GM23338 (cell line): ENCODE measurements at regions not wholly inside any gene's neighbourhood (a gene's known extent, or its start where the extent isn't known, plus 50 kb on each side); places are given as distances from the start of the nearest gene placed in this dataset.

Experiments
- ATAC-seq: fragments of 200-7000 bp; cut with Tn5 transposase; 3 replicates; pipeline ENCODE4 v1.9.1; 2020
- DNase-seq: peaks from one replicate; pipeline ENCODE4 v3.0.0-alpha.2; 2015; ENCODE audit warnings: low spot score
- H2AFZ ChIP-seq: fragments of 200-600 bp; sonication (generic); 2 replicates; pipeline ENCODE4 v1.8.0; 2016; ENCODE audit warnings: antibody characterized with exemption, mild to moderate bottlenecking, moderate library complexity
- H3F3A ChIP-seq: fragments of 200-600 bp; sonication (generic); replicated peaks from 2 replicates; pipeline ENCODE4 v1.8.0; 2017; ENCODE audit warnings: antibody characterized with exemption, mixed run types, low read depth
- H3K27ac ChIP-seq: fragments of 200-600 bp; sonication (generic); 2 replicates; pipeline ENCODE4 v1.6.1; 2016; ENCODE audit warnings: low read depth
- H3K27me3 ChIP-seq: fragments of 200-600 bp; sonication (generic); 2 replicates; pipeline ENCODE4 v1.8.0; 2016; ENCODE audit warnings: mild to moderate bottlenecking, mixed run types, moderate library complexity; ENCODE audit not compliant: insufficient read depth
- H3K36me3 ChIP-seq: fragments of 200-600 bp; sonication (generic); 2 replicates; pipeline ENCODE4 v1.8.0; 2016; ENCODE audit warnings: mild to moderate bottlenecking; ENCODE audit not compliant: insufficient read depth
- H3K4me1 ChIP-seq: fragments of 200-600 bp; sonication (generic); 2 replicates; pipeline ENCODE4 v1.8.0; 2016; ENCODE audit warnings: mild to moderate bottlenecking, moderate library complexity; ENCODE audit not compliant: insufficient read depth
- H3K4me2 ChIP-seq: fragments of 200-600 bp; sonication (generic); 2 replicates; pipeline ENCODE4 v1.7.1; 2017; ENCODE audit warnings: mixed run types
- H3K4me3 ChIP-seq: fragments of 200-600 bp; sonication (generic); 2 replicates; pipeline ENCODE4 v1.6.1; 2016; ENCODE audit warnings: mixed run types
- H3K79me2 ChIP-seq: fragments of 200-600 bp; sonication (generic); replicated peaks from 2 replicates; pipeline ENCODE4 v1.8.0; 2017; ENCODE audit warnings: mild to moderate bottlenecking; ENCODE audit not compliant: insufficient read depth
- H3K9me2 ChIP-seq: fragments of 200-600 bp; sonication (generic); 2 replicates; pipeline ENCODE4 v1.8.0; 2017; ENCODE audit not compliant: insufficient read depth
- H4K20me1 ChIP-seq: fragments of 200-600 bp; sonication (generic); replicated peaks from 2 replicates; pipeline ENCODE4 v1.8.0; 2017; ENCODE audit warnings: mild to moderate bottlenecking; ENCODE audit not compliant: insufficient read depth
- H3K27ac Mint-ChIP-seq: 2 replicates; pipeline ENCODE4 v1.8.0; 2020; ENCODE audit warnings: inconsistent platforms, mild to moderate bottlenecking, moderate library complexity, mixed read lengths
- H3K27me3 Mint-ChIP-seq: 3 replicates; pipeline ENCODE4 v1.8.0; 2022; ENCODE audit warnings: low read depth, mild to moderate bottlenecking, moderate library complexity, mixed read lengths, inconsistent platforms; ENCODE audit not compliant: insufficient read depth, poor library complexity
- H3K36me3 Mint-ChIP-seq: 3 replicates; pipeline ENCODE4 v1.8.0; 2021; ENCODE audit warnings: low read depth, mild to moderate bottlenecking, inconsistent platforms, moderate library complexity, mixed read lengths
- H3K4me1 Mint-ChIP-seq: 3 replicates; pipeline ENCODE4 v1.8.0; 2020; ENCODE audit warnings: mild to moderate bottlenecking, inconsistent platforms, mixed read lengths
- H3K4me3 Mint-ChIP-seq: 3 replicates; pipeline ENCODE4 v1.8.0; 2021; ENCODE audit warnings: moderate library complexity, mild to moderate bottlenecking, inconsistent platforms, mixed read lengths
- H3K9me3 Mint-ChIP-seq: 3 replicates; pipeline ENCODE4 v1.8.0; 2020; ENCODE audit warnings: moderate library complexity, mild to moderate bottlenecking, inconsistent platforms, mixed read lengths
- CREB1 ChIP-seq: fragments of 250-450 bp; sonication (Bioruptor Pico); IDR thresholded peaks from 2 replicates; pipeline ENCODE4 v1.5.0; 2020; ENCODE audit warnings: low read depth, mild to moderate bottlenecking, moderate library complexity
- EZH2 ChIP-seq: fragments of 200-600 bp; sonication (generic); IDR thresholded peaks from one replicate; pipeline ENCODE4 v1.8.0; 2017; ENCODE audit warnings: antibody characterized with exemption, mild to moderate bottlenecking, low read depth; ENCODE audit not compliant: unreplicated experiment
- EZH2phosphoT487 ChIP-seq: fragments of 200-600 bp; sonication (generic); IDR thresholded peaks from one replicate; pipeline ENCODE4 v1.8.1; 2018; ENCODE audit warnings: antibody characterized with exemption; ENCODE audit not compliant: unreplicated experiment
- JUNB ChIP-seq: IDR thresholded peaks from one replicate; pipeline ENCODE4 v1.6.1; 2016; ENCODE audit warnings: antibody characterized with exemption; ENCODE audit not compliant: unreplicated experiment
- NANOG ChIP-seq: IDR thresholded peaks from 2 replicates; pipeline ENCODE4 v1.6.1; 2016; ENCODE audit warnings: antibody characterized with exemption, borderline replicate concordance
- POLR2AphosphoS5 ChIP-seq: IDR thresholded peaks from 2 replicates; pipeline ENCODE4 v1.6.1; 2016; ENCODE audit warnings: antibody characterized with exemption, low read depth
- STAT1 ChIP-seq: IDR thresholded peaks from one replicate; pipeline ENCODE4 v1.6.1; 2016; ENCODE audit warnings: antibody characterized with exemption; ENCODE audit not compliant: unreplicated experiment
- ZNF114 ChIP-seq: fragments of 250-450 bp; sonication (Bioruptor Pico); IDR thresholded peaks from 2 replicates; pipeline ENCODE4 v1.5.0; 2020; ENCODE audit warnings: mild to moderate bottlenecking, moderate library complexity
- ZNF331 ChIP-seq: fragments of 250-450 bp; sonication (Bioruptor Pico); IDR thresholded peaks from 2 replicates; pipeline ENCODE4 v1.5.0; 2020; ENCODE audit warnings: low read depth, mild to moderate bottlenecking, moderate library complexity
- TF ChIP-seq, protein P1 (sequence below), 2 experiments: fragments of 200-600 bp in 1 of 2; sonication (generic) in 1 of 2; conservative IDR thresholded peaks; 2 replicates each; pipeline versions ENCODE4 v1.5.1 to v1.6.1; 2016 to 2017; ENCODE audit warnings: antibody characterized with exemption in 2 of 2, low read depth in 2 of 2, mild to moderate bottlenecking in 2 of 2, moderate library complexity in 1 of 2
- TF ChIP-seq, protein P2 (sequence below): IDR thresholded peaks from 2 replicates; pipeline ENCODE4 v1.6.1; 2016; ENCODE audit warnings: antibody characterized with exemption
- TF ChIP-seq, protein P3 (sequence below): fragments of 250-450 bp; sonication (Bioruptor Pico); IDR thresholded peaks from 2 replicates; pipeline ENCODE4 v1.5.0; 2020; ENCODE audit warnings: mild to moderate bottlenecking, moderate library complexity
- TF ChIP-seq, protein P4 (sequence below): IDR thresholded peaks from one replicate; pipeline ENCODE4 v1.6.1; 2018; ENCODE audit warnings: antibody characterized with exemption; ENCODE audit not compliant: unreplicated experiment

DNA sequence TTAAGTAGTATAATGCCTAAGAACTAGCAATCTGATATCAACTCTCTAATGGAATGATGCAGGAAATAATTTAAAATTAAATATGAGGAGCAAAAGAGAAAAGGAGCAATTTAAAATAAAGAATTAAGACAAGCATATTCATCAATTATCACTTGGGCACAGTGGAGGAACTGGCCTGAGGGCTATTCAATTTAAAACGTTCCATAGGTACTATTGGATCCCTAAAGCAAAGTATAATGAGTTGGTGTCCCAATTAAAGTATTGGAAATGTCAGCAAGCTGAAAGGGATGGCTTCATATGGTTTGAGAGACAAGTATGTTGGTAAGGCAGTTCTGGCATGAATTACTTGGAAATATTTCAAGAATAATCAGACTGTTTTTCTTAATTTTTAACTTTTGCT, 2064.1 kb upstream of the TENM3 start:
- no peaks in the 10 kb centered on the region for H3K36me3 Mint-ChIP-seq
- no peak overlapping the region for H3K4me3 Mint-ChIP-seq
- no peaks in the 10 kb centered on the region for H3K4me1 Mint-ChIP-seq
- Histone ChIP-seq H3K36me3 (no peaks in the 10 kb centered on the region), H3K79me2 (no peaks in the 10 kb centered on the region), H3K9me2 (no peaks in the 10 kb centered on the region), H2AFZ (no peak overlapping the region), H3K4me2 (no peak overlapping the region), H3F3A (no peaks in the 10 kb centered on the region), H3K27me3 (no peaks in the 10 kb centered on the region), H3K4me3 (no peak overlapping the region), H3K4me1 (peaks cover 6% of the 10 kb centered on the region; the same call in 1 of the 2 replicates), H4K20me1 (no peaks in the 10 kb centered on the region), H3K27ac (no peak overlapping the region)
- no peaks in the 10 kb centered on the region for H3K27me3 Mint-ChIP-seq
- no peak overlapping the region for H3K27ac Mint-ChIP-seq
- ATAC-seq (no peak), DNase-seq (no peak)
- H3K9me3 Mint-ChIP-seq: no peaks in the 10 kb centered on the region
- TF ChIP-seq ZNF114 (CRISPR knock-in tag): no peak
- TF ChIP-seq JUNB: no peak
- no peak for TF ChIP-seq EZH2
- TF ChIP-seq STAT1: no peak
- no peak for TF ChIP-seq ZNF331 (CRISPR knock-in tag)
- TF ChIP-seq, protein P1, sequence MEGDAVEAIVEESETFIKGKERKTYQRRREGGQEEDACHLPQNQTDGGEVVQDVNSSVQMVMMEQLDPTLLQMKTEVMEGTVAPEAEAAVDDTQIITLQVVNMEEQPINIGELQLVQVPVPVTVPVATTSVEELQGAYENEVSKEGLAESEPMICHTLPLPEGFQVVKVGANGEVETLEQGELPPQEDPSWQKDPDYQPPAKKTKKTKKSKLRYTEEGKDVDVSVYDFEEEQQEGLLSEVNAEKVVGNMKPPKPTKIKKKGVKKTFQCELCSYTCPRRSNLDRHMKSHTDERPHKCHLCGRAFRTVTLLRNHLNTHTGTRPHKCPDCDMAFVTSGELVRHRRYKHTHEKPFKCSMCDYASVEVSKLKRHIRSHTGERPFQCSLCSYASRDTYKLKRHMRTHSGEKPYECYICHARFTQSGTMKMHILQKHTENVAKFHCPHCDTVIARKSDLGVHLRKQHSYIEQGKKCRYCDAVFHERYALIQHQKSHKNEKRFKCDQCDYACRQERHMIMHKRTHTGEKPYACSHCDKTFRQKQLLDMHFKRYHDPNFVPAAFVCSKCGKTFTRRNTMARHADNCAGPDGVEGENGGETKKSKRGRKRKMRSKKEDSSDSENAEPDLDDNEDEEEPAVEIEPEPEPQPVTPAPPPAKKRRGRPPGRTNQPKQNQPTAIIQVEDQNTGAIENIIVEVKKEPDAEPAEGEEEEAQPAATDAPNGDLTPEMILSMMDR (conservative IDR thresholded peaks at IDR 0.05; ENCODE audit: low read depth in 2 of 2): no peak
- TF ChIP-seq, protein P2, sequence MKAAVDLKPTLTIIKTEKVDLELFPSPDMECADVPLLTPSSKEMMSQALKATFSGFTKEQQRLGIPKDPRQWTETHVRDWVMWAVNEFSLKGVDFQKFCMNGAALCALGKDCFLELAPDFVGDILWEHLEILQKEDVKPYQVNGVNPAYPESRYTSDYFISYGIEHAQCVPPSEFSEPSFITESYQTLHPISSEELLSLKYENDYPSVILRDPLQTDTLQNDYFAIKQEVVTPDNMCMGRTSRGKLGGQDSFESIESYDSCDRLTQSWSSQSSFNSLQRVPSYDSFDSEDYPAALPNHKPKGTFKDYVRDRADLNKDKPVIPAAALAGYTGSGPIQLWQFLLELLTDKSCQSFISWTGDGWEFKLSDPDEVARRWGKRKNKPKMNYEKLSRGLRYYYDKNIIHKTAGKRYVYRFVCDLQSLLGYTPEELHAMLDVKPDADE: no peak
- TF ChIP-seq, protein P3, sequence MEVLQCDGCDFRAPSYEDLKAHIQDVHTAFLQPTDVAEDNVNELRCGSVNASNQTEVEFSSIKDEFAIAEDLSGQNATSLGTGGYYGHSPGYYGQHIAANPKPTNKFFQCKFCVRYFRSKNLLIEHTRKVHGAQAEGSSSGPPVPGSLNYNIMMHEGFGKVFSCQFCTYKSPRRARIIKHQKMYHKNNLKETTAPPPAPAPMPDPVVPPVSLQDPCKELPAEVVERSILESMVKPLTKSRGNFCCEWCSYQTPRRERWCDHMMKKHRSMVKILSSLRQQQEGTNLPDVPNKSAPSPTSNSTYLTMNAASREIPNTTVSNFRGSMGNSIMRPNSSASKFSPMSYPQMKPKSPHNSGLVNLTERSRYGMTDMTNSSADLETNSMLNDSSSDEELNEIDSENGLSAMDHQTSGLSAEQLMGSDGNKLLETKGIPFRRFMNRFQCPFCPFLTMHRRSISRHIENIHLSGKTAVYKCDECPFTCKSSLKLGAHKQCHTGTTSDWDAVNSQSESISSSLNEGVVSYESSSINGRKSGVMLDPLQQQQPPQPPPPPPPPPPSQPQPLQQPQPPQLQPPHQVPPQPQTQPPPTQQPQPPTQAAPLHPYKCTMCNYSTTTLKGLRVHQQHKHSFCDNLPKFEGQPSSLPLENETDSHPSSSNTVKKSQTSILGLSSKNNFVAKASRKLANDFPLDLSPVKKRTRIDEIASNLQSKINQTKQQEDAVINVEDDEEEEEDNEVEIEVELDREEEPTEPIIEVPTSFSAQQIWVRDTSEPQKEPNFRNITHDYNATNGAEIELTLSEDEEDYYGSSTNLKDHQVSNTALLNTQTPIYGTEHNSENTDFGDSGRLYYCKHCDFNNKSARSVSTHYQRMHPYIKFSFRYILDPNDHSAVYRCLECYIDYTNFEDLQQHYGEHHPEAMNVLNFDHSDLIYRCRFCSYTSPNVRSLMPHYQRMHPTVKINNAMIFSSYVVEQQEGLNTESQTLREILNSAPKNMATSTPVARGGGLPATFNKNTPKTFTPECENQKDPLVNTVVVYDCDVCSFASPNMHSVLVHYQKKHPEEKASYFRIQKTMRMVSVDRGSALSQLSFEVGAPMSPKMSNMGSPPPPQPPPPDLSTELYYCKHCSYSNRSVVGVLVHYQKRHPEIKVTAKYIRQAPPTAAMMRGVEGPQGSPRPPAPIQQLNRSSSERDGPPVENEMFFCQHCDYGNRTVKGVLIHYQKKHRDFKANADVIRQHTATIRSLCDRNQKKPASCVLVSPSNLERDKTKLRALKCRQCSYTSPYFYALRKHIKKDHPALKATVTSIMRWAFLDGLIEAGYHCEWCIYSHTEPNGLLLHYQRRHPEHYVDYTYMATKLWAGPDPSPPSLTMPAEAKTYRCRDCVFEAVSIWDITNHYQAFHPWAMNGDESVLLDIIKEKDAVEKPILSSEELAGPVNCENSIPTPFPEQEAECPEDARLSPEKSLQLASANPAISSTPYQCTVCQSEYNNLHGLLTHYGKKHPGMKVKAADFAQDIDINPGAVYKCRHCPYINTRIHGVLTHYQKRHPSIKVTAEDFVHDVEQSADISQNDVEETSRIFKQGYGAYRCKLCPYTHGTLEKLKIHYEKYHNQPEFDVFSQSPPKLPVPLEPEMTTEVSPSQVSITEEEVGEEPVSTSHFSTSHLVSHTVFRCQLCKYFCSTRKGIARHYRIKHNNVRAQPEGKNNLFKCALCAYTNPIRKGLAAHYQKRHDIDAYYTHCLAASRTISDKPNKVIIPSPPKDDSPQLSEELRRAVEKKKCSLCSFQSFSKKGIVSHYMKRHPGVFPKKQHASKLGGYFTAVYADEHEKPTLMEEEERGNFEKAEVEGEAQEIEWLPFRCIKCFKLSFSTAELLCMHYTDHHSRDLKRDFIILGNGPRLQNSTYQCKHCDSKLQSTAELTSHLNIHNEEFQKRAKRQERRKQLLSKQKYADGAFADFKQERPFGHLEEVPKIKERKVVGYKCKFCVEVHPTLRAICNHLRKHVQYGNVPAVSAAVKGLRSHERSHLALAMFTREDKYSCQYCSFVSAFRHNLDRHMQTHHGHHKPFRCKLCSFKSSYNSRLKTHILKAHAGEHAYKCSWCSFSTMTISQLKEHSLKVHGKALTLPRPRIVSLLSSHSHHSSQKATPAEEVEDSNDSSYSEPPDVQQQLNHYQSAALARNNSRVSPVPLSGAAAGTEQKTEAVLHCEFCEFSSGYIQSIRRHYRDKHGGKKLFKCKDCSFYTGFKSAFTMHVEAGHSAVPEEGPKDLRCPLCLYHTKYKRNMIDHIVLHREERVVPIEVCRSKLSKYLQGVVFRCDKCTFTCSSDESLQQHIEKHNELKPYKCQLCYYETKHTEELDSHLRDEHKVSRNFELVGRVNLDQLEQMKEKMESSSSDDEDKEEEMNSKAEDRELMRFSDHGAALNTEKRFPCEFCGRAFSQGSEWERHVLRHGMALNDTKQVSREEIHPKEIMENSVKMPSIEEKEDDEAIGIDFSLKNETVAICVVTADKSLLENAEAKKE (CRISPR knock-in tag): no peak
- TF ChIP-seq POLR2AphosphoS5: no peak
- TF ChIP-seq NANOG: no peak
- TF ChIP-seq, protein P4, sequence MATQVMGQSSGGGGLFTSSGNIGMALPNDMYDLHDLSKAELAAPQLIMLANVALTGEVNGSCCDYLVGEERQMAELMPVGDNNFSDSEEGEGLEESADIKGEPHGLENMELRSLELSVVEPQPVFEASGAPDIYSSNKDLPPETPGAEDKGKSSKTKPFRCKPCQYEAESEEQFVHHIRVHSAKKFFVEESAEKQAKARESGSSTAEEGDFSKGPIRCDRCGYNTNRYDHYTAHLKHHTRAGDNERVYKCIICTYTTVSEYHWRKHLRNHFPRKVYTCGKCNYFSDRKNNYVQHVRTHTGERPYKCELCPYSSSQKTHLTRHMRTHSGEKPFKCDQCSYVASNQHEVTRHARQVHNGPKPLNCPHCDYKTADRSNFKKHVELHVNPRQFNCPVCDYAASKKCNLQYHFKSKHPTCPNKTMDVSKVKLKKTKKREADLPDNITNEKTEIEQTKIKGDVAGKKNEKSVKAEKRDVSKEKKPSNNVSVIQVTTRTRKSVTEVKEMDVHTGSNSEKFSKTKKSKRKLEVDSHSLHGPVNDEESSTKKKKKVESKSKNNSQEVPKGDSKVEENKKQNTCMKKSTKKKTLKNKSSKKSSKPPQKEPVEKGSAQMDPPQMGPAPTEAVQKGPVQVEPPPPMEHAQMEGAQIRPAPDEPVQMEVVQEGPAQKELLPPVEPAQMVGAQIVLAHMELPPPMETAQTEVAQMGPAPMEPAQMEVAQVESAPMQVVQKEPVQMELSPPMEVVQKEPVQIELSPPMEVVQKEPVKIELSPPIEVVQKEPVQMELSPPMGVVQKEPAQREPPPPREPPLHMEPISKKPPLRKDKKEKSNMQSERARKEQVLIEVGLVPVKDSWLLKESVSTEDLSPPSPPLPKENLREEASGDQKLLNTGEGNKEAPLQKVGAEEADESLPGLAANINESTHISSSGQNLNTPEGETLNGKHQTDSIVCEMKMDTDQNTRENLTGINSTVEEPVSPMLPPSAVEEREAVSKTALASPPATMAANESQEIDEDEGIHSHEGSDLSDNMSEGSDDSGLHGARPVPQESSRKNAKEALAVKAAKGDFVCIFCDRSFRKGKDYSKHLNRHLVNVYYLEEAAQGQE: no peak
- TF ChIP-seq CREB1 (CRISPR knock-in tag): no peak
- TF ChIP-seq EZH2phosphoT487: no peak
